ENCODE measurements at regions not wholly inside any gene's neighbourhood (a gene's known extent, or its start where the extent isn't known, plus 50 kb on each side); places are given as distances from the start of the nearest gene placed in this dataset.

GRCh38 chr16:8094696-8095095 is 495.6 kb downstream of the TMEM114 start:
- TF ChIP-seq, protein P1, sequence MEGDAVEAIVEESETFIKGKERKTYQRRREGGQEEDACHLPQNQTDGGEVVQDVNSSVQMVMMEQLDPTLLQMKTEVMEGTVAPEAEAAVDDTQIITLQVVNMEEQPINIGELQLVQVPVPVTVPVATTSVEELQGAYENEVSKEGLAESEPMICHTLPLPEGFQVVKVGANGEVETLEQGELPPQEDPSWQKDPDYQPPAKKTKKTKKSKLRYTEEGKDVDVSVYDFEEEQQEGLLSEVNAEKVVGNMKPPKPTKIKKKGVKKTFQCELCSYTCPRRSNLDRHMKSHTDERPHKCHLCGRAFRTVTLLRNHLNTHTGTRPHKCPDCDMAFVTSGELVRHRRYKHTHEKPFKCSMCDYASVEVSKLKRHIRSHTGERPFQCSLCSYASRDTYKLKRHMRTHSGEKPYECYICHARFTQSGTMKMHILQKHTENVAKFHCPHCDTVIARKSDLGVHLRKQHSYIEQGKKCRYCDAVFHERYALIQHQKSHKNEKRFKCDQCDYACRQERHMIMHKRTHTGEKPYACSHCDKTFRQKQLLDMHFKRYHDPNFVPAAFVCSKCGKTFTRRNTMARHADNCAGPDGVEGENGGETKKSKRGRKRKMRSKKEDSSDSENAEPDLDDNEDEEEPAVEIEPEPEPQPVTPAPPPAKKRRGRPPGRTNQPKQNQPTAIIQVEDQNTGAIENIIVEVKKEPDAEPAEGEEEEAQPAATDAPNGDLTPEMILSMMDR (IDR thresholded peaks at IDR 0.05; ENCODE audit: control insufficient read depth, insufficient read depth, low read depth, low read length, missing control alignments), result no peak
- H3K4me3 ChIP-seq (ENCODE audit: control insufficient read depth, low read depth, low read length), result no peak overlapping the region
- DNase-seq (ENCODE audit: low read depth), result no peak

DNA sequence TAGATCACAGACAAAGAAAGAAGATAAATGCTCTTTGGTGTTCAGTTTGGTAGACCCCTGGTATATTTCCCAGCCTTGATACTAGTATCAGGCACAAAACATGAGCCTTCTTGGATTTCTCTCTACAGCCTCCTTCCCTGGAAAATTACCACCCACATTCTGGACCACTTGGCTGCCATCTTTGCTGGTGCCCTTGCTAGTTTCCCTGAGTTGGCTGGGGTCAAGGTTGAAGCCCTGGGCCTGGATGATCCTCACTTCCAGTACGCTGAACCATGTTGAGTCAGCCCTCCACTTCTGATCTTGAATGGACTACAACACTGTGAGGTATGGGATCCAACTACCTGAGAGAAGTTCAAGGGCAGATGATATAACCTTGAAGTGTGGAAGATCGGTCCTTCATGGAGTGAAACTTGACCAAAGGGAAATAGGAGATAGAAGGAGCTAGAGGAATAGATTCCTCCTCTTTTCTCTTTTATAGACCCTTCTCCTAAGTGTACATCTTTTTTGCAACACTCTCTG is 501.4 kb downstream of the TMEM114 start:
- no peak for DNase-seq (ENCODE audit: low read depth)
- TF ChIP-seq, protein P1 (IDR thresholded peaks at IDR 0.05; ENCODE audit: control insufficient read depth, insufficient read depth, low read depth, low read length, missing control alignments), result no peak
- H3K4me3 ChIP-seq (ENCODE audit: control insufficient read depth, low read depth, low read length), result no peak overlapping the region

GRCh38 chr16:8087597-8088289 is 502.6 kb downstream of the TMEM114 start:
- TF ChIP-seq, protein P1 (IDR thresholded peaks at IDR 0.05; ENCODE audit: control insufficient read depth, insufficient read depth, low read depth, low read length, missing control alignments), result no peak
- no peak overlapping the region for H3K4me3 ChIP-seq (ENCODE audit: control insufficient read depth, low read depth, low read length)
- DNase-seq (ENCODE audit: low read depth), result no peak

- TF ChIP-seq, protein P1 (IDR thresholded peaks at IDR 0.05; ENCODE audit: control insufficient read depth, insufficient read depth, low read depth, low read length, missing control alignments), result no peak
Measured at GRCh38 chr16:8087146-8087545, 503.2 kb downstream of the TMEM114 start.

DNA sequence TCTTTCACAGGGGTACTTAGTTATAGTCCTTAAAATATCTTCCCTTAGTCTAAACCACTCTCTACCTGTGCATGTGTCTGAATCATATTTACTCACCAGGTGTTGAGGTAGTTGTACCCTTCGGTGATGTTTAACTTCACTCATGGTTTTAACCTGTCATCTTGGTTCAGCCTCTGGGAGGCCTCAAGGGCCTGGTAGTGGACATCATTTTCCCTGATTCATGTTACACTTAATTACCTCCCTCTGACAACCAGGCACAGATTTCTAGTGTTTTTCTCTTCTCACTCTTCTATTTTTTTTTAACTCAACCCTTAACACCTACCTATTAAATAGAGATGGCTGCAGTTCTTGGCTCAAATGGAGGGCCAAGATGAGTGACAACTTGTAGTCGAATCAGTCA is 505.4 kb downstream of the TMEM114 start:
- H3K4me3 ChIP-seq (ENCODE audit: control insufficient read depth, low read depth, low read length), result no peak overlapping the region
- no peak for DNase-seq (ENCODE audit: low read depth)
- TF ChIP-seq, protein P1 (IDR thresholded peaks at IDR 0.05; ENCODE audit: control insufficient read depth, insufficient read depth, low read depth, low read length, missing control alignments), result no peak

More at GRCh38 chr16:8087146-8087545, 503.2 kb downstream of the TMEM114 start:
- no peak for DNase-seq (ENCODE audit: low read depth)
- H3K4me3 ChIP-seq (ENCODE audit: control insufficient read depth, low read depth, low read length), result no peak overlapping the region

GRCh38 chr16:8084302-8084701 is 506.0 kb downstream of the TMEM114 start:
- no peak for DNase-seq (ENCODE audit: low read depth)
- TF ChIP-seq, protein P1 (IDR thresholded peaks at IDR 0.05; ENCODE audit: control insufficient read depth, insufficient read depth, low read depth, low read length, missing control alignments), result no peak
- no peak overlapping the region for H3K4me3 ChIP-seq (ENCODE audit: control insufficient read depth, low read depth, low read length)
